ENCODE measurements at regions not wholly inside any gene's neighbourhood (a gene's known extent, or its start where the extent isn't known, plus 50 kb on each side); places are given as distances from the start of the nearest gene placed in this dataset.
"Not testable (repeated sequence)": the region's sequence is repeated elsewhere in the genome, so short reads cannot be mapped to it uniquely, and the experiment has no call there.

GRCh38 chr4:181810711-181811110 lies 432.5 kb upstream of the TENM3 start:
- H4K91ac ChIP-seq (ENCODE audit: low read depth, low read length), result no peak overlapping the region
- no peak overlapping the region for H3K4me3 ChIP-seq (ENCODE audit: low read depth, low read length)
- no peaks in the 10 kb centered on the region for H3K79me2 ChIP-seq (ENCODE audit: control insufficient read depth, insufficient read depth, low read length, poor library complexity)
- H4K12ac ChIP-seq (ENCODE audit: low read depth, low read length), result peak overlapping the region; percentile 13
- no peak overlapping the region for H3K9ac ChIP-seq (ENCODE audit: low read length)
- no peaks in the 10 kb centered on the region for H3K79me1 ChIP-seq (ENCODE audit: low read length)
- no peak overlapping the region for H3K4me2 ChIP-seq (ENCODE audit: low read length)
- H3K27ac ChIP-seq (ENCODE audit: low read depth, low read length), result no peak overlapping the region
- H4K8ac ChIP-seq (ENCODE audit: low read depth, low read length), result no peak overlapping the region
- no peak overlapping the region for H3K23ac ChIP-seq (ENCODE audit: low read length)
- H3K18ac ChIP-seq (ENCODE audit: low read length), result no peak overlapping the region
- no peak overlapping the region for H2AK5ac ChIP-seq (ENCODE audit: low read length)
- no peak overlapping the region for H3K14ac ChIP-seq (ENCODE audit: low read length)
- H3K4ac ChIP-seq (ENCODE audit: low read depth, low read length), result no peak overlapping the region
- no peaks in the 10 kb centered on the region for H3K27me3 ChIP-seq (ENCODE audit: insufficient read depth, low read length)
- H2BK120ac ChIP-seq (ENCODE audit: insufficient read depth, low read length, poor library complexity), result no peak overlapping the region
- H3K36me3 ChIP-seq (ENCODE audit: control insufficient read depth in 1 of 2, insufficient read depth in 2 of 2, low read length in 2 of 2), result no peaks in the 10 kb centered on the region
- no peak for DNase-seq
- no CpG with 5 or more reads among the region's 5 CpGs for WGBS (ENCODE audit: extremely low coverage, insufficient coverage, insufficient read length)
- no peak overlapping the region for H2AFZ ChIP-seq (ENCODE audit: insufficient read depth, low read length, poor library complexity)
- no peaks in the 10 kb centered on the region for H3K4me1 ChIP-seq (ENCODE audit: control insufficient read depth in 1 of 2, insufficient read depth in 2 of 2, low read length in 2 of 2)
- H2BK12ac ChIP-seq (ENCODE audit: low read length), result no peak overlapping the region
- H2BK5ac ChIP-seq (ENCODE audit: low read depth, low read length, poor library complexity), result no peak overlapping the region
- no peaks in the 10 kb centered on the region for H3K9me3 ChIP-seq (ENCODE audit: insufficient read depth, low read depth, low read length)

GRCh38 chr4:181811550-181811949 lies 431.7 kb upstream of the TENM3 start:
- H2AK5ac ChIP-seq (ENCODE audit: low read length); H3K23ac ChIP-seq (ENCODE audit: low read length); H2BK120ac ChIP-seq (ENCODE audit: insufficient read depth, low read length, poor library complexity); H3K27ac ChIP-seq (ENCODE audit: low read depth, low read length); H4K91ac ChIP-seq (ENCODE audit: low read depth, low read length); H3K14ac ChIP-seq (ENCODE audit: low read length); H3K79me1 ChIP-seq (ENCODE audit: low read length); H3K18ac ChIP-seq (ENCODE audit: low read length); H4K8ac ChIP-seq (ENCODE audit: low read depth, low read length); DNase-seq; H3K4me3 ChIP-seq (ENCODE audit: low read depth, low read length); H2BK5ac ChIP-seq (ENCODE audit: low read depth, low read length, poor library complexity); H3K36me3 ChIP-seq (ENCODE audit: control insufficient read depth in 1 of 2, insufficient read depth in 2 of 2, low read length in 2 of 2); H3K4ac ChIP-seq (ENCODE audit: low read depth, low read length); H3K4me1 ChIP-seq (ENCODE audit: control insufficient read depth in 1 of 2, insufficient read depth in 2 of 2, low read length in 2 of 2); H3K4me2 ChIP-seq (ENCODE audit: low read length); H2BK12ac ChIP-seq (ENCODE audit: low read length); H3K79me2 ChIP-seq (ENCODE audit: control insufficient read depth, insufficient read depth, low read length, poor library complexity); H3K9me3 ChIP-seq (ENCODE audit: insufficient read depth, low read depth, low read length); H3K9ac ChIP-seq (ENCODE audit: low read length); H2AFZ ChIP-seq (ENCODE audit: insufficient read depth, low read length, poor library complexity); H3K27me3 ChIP-seq (ENCODE audit: insufficient read depth, low read length); H4K12ac ChIP-seq (ENCODE audit: low read depth, low read length): not testable (repeated sequence)
- WGBS (ENCODE audit: extremely low coverage, insufficient coverage, insufficient read length), result no CpG with 5 or more reads among the region's 5 CpGs

- WGBS (ENCODE audit: extremely low coverage, insufficient coverage, insufficient read length), result no CpG with 5 or more reads among the region's 2 CpGs
- Histone ChIP-seq H4K12ac (ENCODE audit: low read depth, low read length) (no peak overlapping the region), H3K14ac (ENCODE audit: low read length) (no peak overlapping the region), H2BK12ac (ENCODE audit: low read length) (no peak overlapping the region), H3K23ac (ENCODE audit: low read length) (no peak overlapping the region), H3K27ac (ENCODE audit: low read depth, low read length) (no peak overlapping the region), H3K4me1 (ENCODE audit: control insufficient read depth in 1 of 2, insufficient read depth in 2 of 2, low read length in 2 of 2) (no peaks in the 10 kb centered on the region), H3K79me1 (ENCODE audit: low read length) (no peaks in the 10 kb centered on the region), H3K9ac (ENCODE audit: low read length) (no peak overlapping the region), H2BK5ac (ENCODE audit: low read depth, low read length, poor library complexity) (no peak overlapping the region), H2AFZ (ENCODE audit: insufficient read depth, low read length, poor library complexity) (no peak overlapping the region), H3K18ac (ENCODE audit: low read length) (no peak overlapping the region), H3K4me2 (ENCODE audit: low read length) (no peak overlapping the region), H2AK5ac (ENCODE audit: low read length) (no peak overlapping the region), H3K4me3 (ENCODE audit: low read depth, low read length) (no peak overlapping the region), H3K9me3 (ENCODE audit: insufficient read depth, low read depth, low read length) (peaks cover 4% of the 10 kb centered on the region), H3K4ac (ENCODE audit: low read depth, low read length) (no peak overlapping the region), H3K27me3 (ENCODE audit: insufficient read depth, low read length) (no peaks in the 10 kb centered on the region), H4K8ac (ENCODE audit: low read depth, low read length) (no peak overlapping the region), H3K36me3 (ENCODE audit: control insufficient read depth in 1 of 2, insufficient read depth in 2 of 2, low read length in 2 of 2) (no peaks in the 10 kb centered on the region), H2BK120ac (ENCODE audit: insufficient read depth, low read length, poor library complexity) (no peak overlapping the region), H4K91ac (ENCODE audit: low read depth, low read length) (no peak overlapping the region), H3K79me2 (ENCODE audit: control insufficient read depth, insufficient read depth, low read length, poor library complexity) (no peaks in the 10 kb centered on the region)
- no peak for DNase-seq
Measured at GRCh38 chr4:181819946-181820345, 423.3 kb upstream of the TENM3 start.

- H3K4me1 ChIP-seq (ENCODE audit: control insufficient read depth in 1 of 2, insufficient read depth in 2 of 2, low read length in 2 of 2), result no peaks in the 10 kb centered on the region
- no peak overlapping the region for H2BK5ac ChIP-seq (ENCODE audit: low read depth, low read length, poor library complexity)
- H2BK120ac ChIP-seq (ENCODE audit: insufficient read depth, low read length, poor library complexity), result no peak overlapping the region
- no peak overlapping the region for H3K4ac ChIP-seq (ENCODE audit: low read depth, low read length)
- H4K8ac ChIP-seq (ENCODE audit: low read depth, low read length), result no peak overlapping the region
- no peaks in the 10 kb centered on the region for H3K36me3 ChIP-seq (ENCODE audit: control insufficient read depth in 1 of 2, insufficient read depth in 2 of 2, low read length in 2 of 2)
- no peak overlapping the region for H3K4me3 ChIP-seq (ENCODE audit: low read depth, low read length)
- no peaks in the 10 kb centered on the region for H3K27me3 ChIP-seq (ENCODE audit: insufficient read depth, low read length)
- DNase-seq, result no peak
- no peak overlapping the region for H3K23ac ChIP-seq (ENCODE audit: low read length)
- H3K18ac ChIP-seq (ENCODE audit: low read length), result no peak overlapping the region
- H4K12ac ChIP-seq (ENCODE audit: low read depth, low read length), result no peak overlapping the region
- no peak overlapping the region for H3K4me2 ChIP-seq (ENCODE audit: low read length)
- H2AFZ ChIP-seq (ENCODE audit: insufficient read depth, low read length, poor library complexity), result no peak overlapping the region
- WGBS (ENCODE audit: extremely low coverage, insufficient coverage, insufficient read length), result no CpG with 5 or more reads among the region's 5 CpGs
- peaks cover 4% of the 10 kb centered on the region for H3K9me3 ChIP-seq (ENCODE audit: insufficient read depth, low read depth, low read length)
- H3K9ac ChIP-seq (ENCODE audit: low read length), result no peak overlapping the region
- H3K27ac ChIP-seq (ENCODE audit: low read depth, low read length), result no peak overlapping the region
- no peak overlapping the region for H2AK5ac ChIP-seq (ENCODE audit: low read length)
- no peak overlapping the region for H4K91ac ChIP-seq (ENCODE audit: low read depth, low read length)
- H3K14ac ChIP-seq (ENCODE audit: low read length), result no peak overlapping the region
- no peak overlapping the region for H2BK12ac ChIP-seq (ENCODE audit: low read length)
- H3K79me1 ChIP-seq (ENCODE audit: low read length), result no peaks in the 10 kb centered on the region
- no peaks in the 10 kb centered on the region for H3K79me2 ChIP-seq (ENCODE audit: control insufficient read depth, insufficient read depth, low read length, poor library complexity)
Measured at GRCh38 chr4:181820553-181820952, 422.6 kb upstream of the TENM3 start.
